MM.1S (cell line): ENCODE measurements at regions not wholly inside any gene's neighbourhood (a gene's known extent, or its start where the extent isn't known, plus 50 kb on each side); places are given as distances from the start of the nearest gene placed in this dataset.

Source experiments
- DNase-seq: peaks from one replicate; pipeline ENCODE4 v3.0.0-alpha.2; 2015
- H2AFZ ChIP-seq: fragments of 300-600 bp; sonication (generic); 2 replicates; pipeline ENCODE4 v1.6.0; 2016; ENCODE audit warnings: antibody characterized with exemption, low read length
- H3F3A ChIP-seq: fragments of 300-600 bp; sonication (generic); 2 replicates; pipeline ENCODE4 v1.6.1; 2016; ENCODE audit warnings: mild to moderate bottlenecking, antibody characterized with exemption, low read length, moderate library complexity, mixed read lengths; ENCODE audit not compliant: insufficient read depth
- H3K27ac ChIP-seq: fragments of 300-600 bp; sonication (generic); 2 replicates; pipeline ENCODE4 v1.5.1; 2016; ENCODE audit warnings: mild to moderate bottlenecking, low read length
- H3K27me3 ChIP-seq: fragments of 300-600 bp; sonication (generic); replicated peaks from 2 replicates; pipeline ENCODE4 v1.6.0; 2016; ENCODE audit warnings: low read length; ENCODE audit not compliant: insufficient read depth
- H3K36me3 ChIP-seq: fragments of 300-600 bp; sonication (generic); replicated peaks from 2 replicates; pipeline ENCODE4 v1.6.1; 2016; ENCODE audit warnings: mild to moderate bottlenecking, low read length, mixed read lengths; ENCODE audit not compliant: insufficient read depth
- H3K4me1 ChIP-seq: fragments of 300-600 bp; sonication (generic); 2 replicates; pipeline ENCODE4 v1.6.1; 2016; ENCODE audit warnings: low read length, mixed read lengths
- H3K4me2 ChIP-seq: fragments of 300-600 bp; sonication (generic); 2 replicates; pipeline ENCODE4 v1.6.0; 2016; ENCODE audit warnings: low read depth, low read length
- H3K4me3 ChIP-seq: fragments of 300-600 bp; sonication (generic); 2 replicates; pipeline ENCODE4 v1.5.1; 2016; ENCODE audit warnings: low read length, mixed read lengths
- H3K79me2 ChIP-seq: fragments of 300-600 bp; sonication (generic); 2 replicates; pipeline ENCODE4 v1.6.1; 2016; ENCODE audit warnings: mixed run types, low read length, mixed read lengths
- H3K9ac ChIP-seq: fragments of 300-600 bp; sonication (generic); 2 replicates; pipeline ENCODE4 v1.6.1; 2016; ENCODE audit warnings: low read length, mixed read lengths
- H3K9me2 ChIP-seq: fragments of 300-600 bp; sonication (generic); replicated peaks from 2 replicates; pipeline ENCODE4 v1.6.1; 2016; ENCODE audit warnings: mild to moderate bottlenecking, low read length, mixed read lengths; ENCODE audit not compliant: insufficient read depth
- H3K9me3 ChIP-seq: fragments of 300-600 bp; sonication (generic); replicated peaks from 2 replicates; pipeline ENCODE4 v1.6.1; 2016; ENCODE audit warnings: mild to moderate bottlenecking, low read length, mixed read lengths; ENCODE audit not compliant: insufficient read depth
- H4K20me1 ChIP-seq: fragments of 300-600 bp; sonication (generic); 2 replicates; pipeline ENCODE4 v1.6.1; 2016; ENCODE audit warnings: mild to moderate bottlenecking, low read length, moderate library complexity, mixed read lengths; ENCODE audit not compliant: insufficient read depth
- EZH2 ChIP-seq: fragments of 300-600 bp; sonication (generic); optimal IDR thresholded peaks from 2 replicates; pipeline ENCODE3; 2017; ENCODE audit warnings: low read depth, mild to moderate bottlenecking, antibody characterized with exemption, low read length, mixed read lengths
- EZH2phosphoT487 ChIP-seq: fragments of 300-600 bp; sonication (generic); IDR thresholded peaks from 2 replicates; pipeline ENCODE4 v1.6.1; 2018; ENCODE audit warnings: antibody characterized with exemption, low read length
- TF ChIP-seq, protein P1 (sequence below): fragments of 300-600 bp; sonication (generic); IDR thresholded peaks from 2 replicates; pipeline ENCODE4 v1.5.1; 2016; ENCODE audit warnings: antibody characterized with exemption, low read length, mixed read lengths

DNA sequence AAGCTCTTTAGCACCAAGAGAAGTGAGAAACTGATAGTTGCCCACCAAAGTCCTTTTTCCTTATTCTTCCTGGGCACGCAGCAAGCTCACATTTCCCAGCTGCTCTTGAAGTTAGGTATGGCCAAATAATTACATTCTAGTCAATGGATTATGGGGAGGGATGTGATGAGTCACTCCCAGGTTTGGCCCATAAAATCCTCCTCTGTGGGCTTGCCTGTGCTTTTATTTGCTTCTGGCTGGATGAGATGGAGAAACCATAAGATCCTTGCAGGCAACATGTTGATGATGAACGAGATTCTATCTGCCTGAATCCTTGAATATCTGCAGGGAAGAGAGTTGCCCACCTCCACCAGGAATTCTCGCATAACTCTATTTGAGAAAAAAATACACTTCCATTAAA lies 568.3 kb upstream of the SALL1 start:
- Histone ChIP-seq H3K9me3 (no peaks in the 10 kb centered on the region), H3K27ac (no peak overlapping the region), H3K36me3 (no peaks in the 10 kb centered on the region), H3K4me2 (no peak overlapping the region), H3K9ac (no peak overlapping the region), H2AFZ (no peak overlapping the region), H3K27me3 (no peaks in the 10 kb centered on the region), H3K4me1 (no peaks in the 10 kb centered on the region), H3K4me3 (no peak overlapping the region), H4K20me1 (no peaks in the 10 kb centered on the region), H3K79me2 (no peaks in the 10 kb centered on the region), H3K9me2 (no peaks in the 10 kb centered on the region), H3F3A (no peaks in the 10 kb centered on the region)
- no peak for DNase-seq
- TF ChIP-seq EZH2, result no peak
- TF ChIP-seq, protein P1, sequence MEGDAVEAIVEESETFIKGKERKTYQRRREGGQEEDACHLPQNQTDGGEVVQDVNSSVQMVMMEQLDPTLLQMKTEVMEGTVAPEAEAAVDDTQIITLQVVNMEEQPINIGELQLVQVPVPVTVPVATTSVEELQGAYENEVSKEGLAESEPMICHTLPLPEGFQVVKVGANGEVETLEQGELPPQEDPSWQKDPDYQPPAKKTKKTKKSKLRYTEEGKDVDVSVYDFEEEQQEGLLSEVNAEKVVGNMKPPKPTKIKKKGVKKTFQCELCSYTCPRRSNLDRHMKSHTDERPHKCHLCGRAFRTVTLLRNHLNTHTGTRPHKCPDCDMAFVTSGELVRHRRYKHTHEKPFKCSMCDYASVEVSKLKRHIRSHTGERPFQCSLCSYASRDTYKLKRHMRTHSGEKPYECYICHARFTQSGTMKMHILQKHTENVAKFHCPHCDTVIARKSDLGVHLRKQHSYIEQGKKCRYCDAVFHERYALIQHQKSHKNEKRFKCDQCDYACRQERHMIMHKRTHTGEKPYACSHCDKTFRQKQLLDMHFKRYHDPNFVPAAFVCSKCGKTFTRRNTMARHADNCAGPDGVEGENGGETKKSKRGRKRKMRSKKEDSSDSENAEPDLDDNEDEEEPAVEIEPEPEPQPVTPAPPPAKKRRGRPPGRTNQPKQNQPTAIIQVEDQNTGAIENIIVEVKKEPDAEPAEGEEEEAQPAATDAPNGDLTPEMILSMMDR, result no peak
- no peak for TF ChIP-seq EZH2phosphoT487

DNA sequence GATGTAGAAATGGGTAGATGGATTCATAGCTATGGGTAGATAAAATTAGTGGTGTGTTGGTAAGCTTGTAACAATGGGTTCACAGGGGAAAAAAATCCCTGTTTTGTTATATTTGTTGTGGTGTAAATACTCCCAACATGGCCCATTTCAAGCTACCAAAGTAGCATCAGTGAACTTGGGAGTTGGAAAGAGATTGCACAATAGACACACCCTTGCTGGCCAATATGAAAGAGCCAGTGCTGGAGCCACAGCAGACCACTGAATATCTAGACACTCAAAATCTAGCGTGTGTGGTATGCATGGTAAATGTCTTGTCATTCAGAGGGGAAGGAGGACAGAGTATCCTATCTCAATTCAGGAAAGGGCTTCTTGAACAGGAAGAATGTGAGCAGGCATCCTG lies 565.1 kb upstream of the SALL1 start:
- Histone ChIP-seq H3K9ac (no peak overlapping the region), H3F3A (no peaks in the 10 kb centered on the region), H3K36me3 (no peaks in the 10 kb centered on the region), H3K4me1 (no peaks in the 10 kb centered on the region), H3K27ac (no peak overlapping the region), H3K27me3 (no peaks in the 10 kb centered on the region), H3K79me2 (no peaks in the 10 kb centered on the region), H3K4me2 (no peak overlapping the region), H3K9me3 (no peaks in the 10 kb centered on the region), H4K20me1 (no peaks in the 10 kb centered on the region), H3K9me2 (no peaks in the 10 kb centered on the region), H3K4me3 (no peak overlapping the region), H2AFZ (no peak overlapping the region)
- no peak for DNase-seq
- TF ChIP-seq EZH2phosphoT487 (no peak), EZH2 (no peak)
- TF ChIP-seq, protein P1, result no peak

DNA sequence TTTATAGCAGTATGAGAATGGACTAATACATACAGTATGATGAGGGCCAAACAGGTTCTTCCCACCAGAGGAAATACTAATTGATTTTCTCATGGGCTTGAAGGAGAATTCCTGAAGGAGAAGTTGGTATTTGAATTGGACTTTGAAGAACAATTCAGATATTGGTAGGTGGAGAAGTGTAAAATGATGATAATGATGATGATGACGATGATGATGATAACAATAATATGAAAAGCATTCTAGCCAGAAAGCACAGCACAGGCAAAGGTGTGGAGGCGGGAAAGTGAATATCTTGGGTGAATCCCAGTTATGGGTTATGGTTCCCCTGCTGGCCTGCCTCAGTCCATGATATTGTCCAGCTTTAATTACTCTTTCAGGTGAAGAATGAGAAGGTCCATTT lies 562.4 kb upstream of the SALL1 start:
- no peak overlapping the region for H3K4me3 ChIP-seq
- H3K79me2 ChIP-seq, result no peaks in the 10 kb centered on the region
- H3K4me2 ChIP-seq, result no peak overlapping the region
- TF ChIP-seq EZH2phosphoT487, result no peak
- no peak for TF ChIP-seq EZH2
- no peaks in the 10 kb centered on the region for H3F3A ChIP-seq
- no peak overlapping the region for H3K9ac ChIP-seq
- DNase-seq, result no peak
- no peaks in the 10 kb centered on the region for H4K20me1 ChIP-seq
- H3K9me3 ChIP-seq, result no peaks in the 10 kb centered on the region
- no peak overlapping the region for H3K27ac ChIP-seq
- no peaks in the 10 kb centered on the region for H3K9me2 ChIP-seq
- H3K27me3 ChIP-seq, result no peaks in the 10 kb centered on the region
- H3K4me1 ChIP-seq, result no peaks in the 10 kb centered on the region
- no peak overlapping the region for H2AFZ ChIP-seq
- H3K36me3 ChIP-seq, result no peaks in the 10 kb centered on the region

DNA sequence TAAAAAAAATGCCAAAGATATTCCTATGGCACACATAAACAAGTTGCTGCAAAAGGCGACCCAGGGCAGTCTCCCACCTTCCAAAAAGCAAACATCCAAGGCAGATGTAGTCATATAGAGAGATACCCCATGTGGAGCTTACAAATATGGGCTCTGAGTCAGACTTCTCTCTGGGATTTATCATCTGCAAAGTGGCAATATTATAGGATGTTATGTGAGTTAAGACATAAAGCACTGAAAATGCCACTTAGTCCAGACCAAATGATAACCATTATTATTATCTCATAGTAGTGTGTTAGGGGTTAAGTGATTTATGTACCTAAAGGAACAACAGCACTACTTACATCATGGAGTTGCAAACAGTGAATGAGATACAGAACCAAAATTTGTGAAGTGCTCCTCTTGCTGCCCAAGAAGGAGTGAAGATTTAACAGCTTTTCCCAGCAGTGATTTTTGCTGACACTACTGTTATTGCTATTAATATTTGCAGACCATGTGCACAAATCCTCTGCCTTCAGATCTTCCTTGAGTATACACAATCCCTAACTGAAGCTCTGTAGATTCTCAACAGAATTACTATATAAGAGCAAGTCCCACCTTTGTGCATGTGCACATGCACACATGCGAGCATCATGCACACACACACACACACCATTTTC lies 560.0 kb upstream of the SALL1 start:
- no peak for TF ChIP-seq EZH2phosphoT487
- TF ChIP-seq, protein P1, result no peak
- TF ChIP-seq EZH2, result no peak
- no peak overlapping the region for H3K9ac ChIP-seq

More for the DNA sequence above, 560.0 kb upstream of the SALL1 start:
- Histone ChIP-seq H3K27ac (no peak overlapping the region), H3F3A (no peaks in the 10 kb centered on the region), H3K4me3 (no peak overlapping the region), H3K9me2 (no peaks in the 10 kb centered on the region), H3K4me1 (no peaks in the 10 kb centered on the region), H3K27me3 (no peaks in the 10 kb centered on the region), H3K4me2 (no peak overlapping the region), H2AFZ (no peak overlapping the region), H3K79me2 (no peaks in the 10 kb centered on the region), H3K36me3 (no peaks in the 10 kb centered on the region), H4K20me1 (no peaks in the 10 kb centered on the region), H3K9me3 (no peaks in the 10 kb centered on the region)
- DNase-seq, result no peak
